COLO829 (cell line): ENCODE measurements at regions not wholly inside any gene's neighbourhood (a gene's known extent, or its start where the extent isn't known, plus 50 kb on each side); places are given as distances from the start of the nearest gene placed in this dataset.

Experiments
- DNase-seq: peaks from one replicate; pipeline ENCODE4 v3.0.0; 2012; ENCODE audit warnings: low spot score

- no peak for DNase-seq
These were observed 65.0 kb upstream of the ACO1 start for GRCh38 chr9:32319312-32319929.

GRCh38 chr9:32322622-32323021 is 61.8 kb upstream of the ACO1 start:
- DNase-seq: no peak

- no peak for DNase-seq
These were observed 58.3 kb upstream of the ACO1 start for GRCh38 chr9:32326146-32326545.

- no peak for DNase-seq
These were observed 53.2 kb upstream of the ACO1 start for GRCh38 chr9:32331240-32331639.

GRCh38 chr9:32334112-32334511 is 50.3 kb upstream of the ACO1 start:
- no peak for DNase-seq
